Putamen (tissue), 1 donor: ENCODE measurements at regions not wholly inside any gene's neighbourhood (a gene's known extent, or its start where the extent isn't known, plus 50 kb on each side); places are given as distances from the start of the nearest gene placed in this dataset.

ENCODE experiments used
- DNase-seq: peaks from one replicate; pipeline ENCODE4 v3.0.0-alpha.2; 2016; ENCODE audit warnings: low spot score

DNA sequence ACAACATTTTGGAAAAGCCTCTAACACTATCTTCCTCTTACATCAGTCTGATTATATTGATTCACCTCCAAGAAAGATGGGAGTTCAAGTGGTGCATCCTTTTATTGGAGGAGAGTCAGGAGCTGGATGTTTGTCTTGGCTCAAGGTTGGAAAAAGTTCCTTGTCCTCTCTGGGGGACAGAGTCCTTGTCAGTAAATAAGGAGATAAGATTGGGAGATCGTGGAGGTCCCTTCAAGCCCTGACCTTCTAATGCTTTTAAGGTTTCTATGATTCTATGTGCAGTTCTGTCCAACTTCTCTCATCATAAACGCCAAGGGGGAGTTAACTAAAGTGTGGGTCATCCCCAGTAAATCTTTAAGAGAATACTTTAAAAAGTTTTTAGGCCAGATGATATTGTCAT lies 60.9 kb upstream of the CCBE1 start:
- DNase-seq, result no peak

DNA sequence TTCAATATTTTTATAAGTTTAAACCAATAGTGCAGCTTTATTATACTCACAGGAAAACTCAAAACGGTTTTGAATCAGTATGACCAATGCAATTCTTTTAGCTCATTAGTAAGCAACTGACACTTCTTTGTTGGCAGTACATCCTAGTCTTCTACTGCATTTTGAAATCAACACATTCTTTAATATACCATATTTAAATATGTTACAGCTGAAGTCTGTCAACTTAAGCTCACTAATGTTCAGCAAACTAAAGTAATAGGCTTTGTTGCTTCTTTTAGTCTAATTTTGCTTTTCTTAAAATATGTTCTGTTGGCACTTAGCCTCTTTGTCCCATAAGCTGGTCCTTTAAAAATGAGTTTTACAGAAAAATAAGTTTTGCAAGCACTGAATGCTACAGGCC lies 55.4 kb upstream of the CCBE1 start:
- DNase-seq, result no peak

DNA sequence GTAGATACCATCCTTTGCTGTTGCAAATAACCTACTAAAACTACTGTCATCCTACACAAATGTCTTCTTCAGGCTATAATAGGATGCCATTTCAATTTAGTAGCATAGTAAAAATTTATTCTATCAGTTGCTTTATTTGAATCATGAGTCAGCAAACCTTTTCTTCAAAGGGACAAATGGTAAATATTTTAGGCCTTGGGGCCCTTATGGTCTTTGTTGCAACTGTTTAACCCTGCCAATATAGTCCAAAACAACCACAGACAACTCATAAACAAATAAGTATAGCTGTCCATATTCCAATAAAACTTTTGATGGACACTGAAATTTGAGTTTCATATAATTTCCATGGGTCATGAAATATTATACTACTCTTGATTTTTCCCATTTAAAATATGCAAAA lies 54.0 kb upstream of the CCBE1 start:
- DNase-seq, result no peak

DNA sequence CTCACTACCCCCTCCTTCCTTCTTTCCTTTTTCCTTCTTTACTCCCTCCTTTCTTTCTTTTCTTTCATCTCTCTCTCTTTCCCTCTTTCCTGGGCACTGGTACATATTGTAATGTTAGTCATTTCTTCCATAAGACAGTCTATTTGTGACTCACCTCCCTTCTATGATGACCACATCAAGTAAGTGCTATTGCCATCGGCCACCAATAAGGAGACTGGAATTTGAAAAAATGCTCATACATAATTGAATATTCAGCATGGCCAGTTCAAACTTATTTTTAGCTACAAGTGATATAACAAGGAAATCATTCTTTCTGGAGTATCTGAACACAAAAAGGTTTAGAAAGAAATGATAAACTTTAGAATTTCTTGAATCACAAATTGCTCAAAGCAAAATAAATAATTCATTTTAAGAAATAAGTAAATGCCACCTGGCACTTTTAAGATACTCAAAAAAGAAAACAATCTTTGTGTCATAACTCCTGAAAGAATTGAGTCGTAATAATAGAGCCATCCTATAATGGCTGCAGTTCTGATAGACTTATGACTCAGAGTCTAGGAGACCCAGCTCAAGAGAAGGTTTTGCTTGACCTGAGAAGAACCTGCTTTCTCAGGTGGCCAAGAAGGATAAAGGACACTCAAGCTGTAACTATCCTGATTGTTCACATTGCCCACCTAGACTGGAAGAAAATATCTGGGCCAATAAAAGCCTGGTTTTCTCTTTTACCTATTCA lies 51.6 kb upstream of the CCBE1 start:
- DNase-seq, result no peak
